Esophagus muscularis mucosa (tissue), 4 donors: ENCODE measurements at regions not wholly inside any gene's neighbourhood (a gene's known extent, or its start where the extent isn't known, plus 50 kb on each side); places are given as distances from the start of the nearest gene placed in this dataset.

ENCODE experiments used
- DNase-seq: peaks from one replicate; pipeline ENCODE4 v3.0.0-alpha.2; 2017; ENCODE audit errors: extremely low spot score
- H3K27ac ChIP-seq, 4 donors: fragments of 200-600 bp; sonication (generic); replicated peaks in 1 of 4; 1 replicate in 3 of 4; 2 replicates in 1 of 4; pipeline ENCODE4 v1.5.1; 2016 to 2019; ENCODE audit warnings: mild to moderate bottlenecking in 1 of 4
- H3K27me3 ChIP-seq, 4 donors: fragments of 200-600 bp; sonication (generic); one replicate each; pipeline versions ENCODE4 v1.5.1 to v1.6.0; 2016 to 2019
- H3K36me3 ChIP-seq, 4 donors: fragments of 200-600 bp; sonication (generic); one replicate each; pipeline ENCODE4 v1.5.1; 2016 to 2019
- H3K4me1 ChIP-seq, 4 donors: fragments of 200-600 bp; sonication (generic); one replicate each; pipeline ENCODE4 v1.5.1; 2016 to 2019
- H3K4me3 ChIP-seq, 4 donors: fragments of 200-600 bp; sonication (generic); 1 replicate in 2 of 4; 2 replicates in 2 of 4; pipeline ENCODE4 v1.5.1; 2016 to 2019; ENCODE audit warnings: mild to moderate bottlenecking in 4 of 4, moderate library complexity in 1 of 4
- H3K9me3 ChIP-seq, 4 donors: fragments of 200-600 bp; sonication (generic); 1 replicate in 3 of 4; 2 replicates in 1 of 4; pipeline ENCODE4 v1.5.1; 2016 to 2019
- CTCF ChIP-seq, 3 experiments: fragments of 200-600 bp in 2 of 3; fragments of 450-650 bp in 1 of 3; sonication (generic) in 2 of 3; IDR thresholded peaks; one replicate each; pipeline ENCODE4 v1.5.1; 2017 to 2019; ENCODE audit warnings: antibody characterized with exemption in 3 of 3, mild to moderate bottlenecking in 2 of 3, moderate library complexity in 1 of 3
- EP300 ChIP-seq: sonication (generic); formaldehyde crosslinking; IDR thresholded peaks from one replicate; pipeline ENCODE4 v1.6.1; 2017; ENCODE audit warnings: antibody characterized with exemption
- POLR2A ChIP-seq: fragments of 450-650 bp; IDR thresholded peaks from one replicate; pipeline ENCODE4 v1.6.1; 2017; ENCODE audit warnings: antibody characterized with exemption, moderate library complexity, mild to moderate bottlenecking, low read depth
- POLR2AphosphoS5 ChIP-seq, 2 donors: sonication (generic); formaldehyde crosslinking; IDR thresholded peaks; one replicate each; pipeline ENCODE4 v1.6.1; 2017; ENCODE audit warnings: antibody characterized with exemption in 2 of 2
- WGBS: methylation state at CpG from one replicate; pipeline ENCODE4 v1.1.5; 2018; 5-methylcytosine and 5-hydroxymethylcytosine counted together
- intact Hi-C: fragments of 100-400 bp; cut with DNase I; formaldehyde crosslinking; loops from one replicate; pipeline ENCODE4 v1.15.1; 2023

- DNase-seq: no peak
- Histone ChIP-seq H3K27ac (no peak overlapping the region), H3K36me3 (no peaks in the 10 kb centered on the region), H3K27me3 (no peaks in the 10 kb centered on the region), H3K4me1 (no peaks in the 10 kb centered on the region), H3K9me3 (peaks cover 0 to 32% (median 16%) of the 10 kb centered on the region in 4 donors), H3K4me3 (no peak overlapping the region)
- no peak for TF ChIP-seq CTCF (IDR thresholded peaks at IDR 0.05)
- intact Hi-C loops: no loop called here
- 93% methylated on average over 2 of the region's 2 CpGs for WGBS
Observed at GRCh38 chr2:239616729-239617128, 215.9 kb upstream of the HDAC4 start.

GRCh38 chr2:239612133-239612532 lies 211.3 kb upstream of the HDAC4 start:
- no peaks in the 10 kb centered on the region for H3K36me3 ChIP-seq
- H3K27ac ChIP-seq: no peak overlapping the region
- TF ChIP-seq POLR2AphosphoS5 (IDR thresholded peaks at IDR 0.05) (no peak), CTCF (IDR thresholded peaks at IDR 0.05) (no peak), EP300 (no peak), POLR2A (no peak)
- no peak overlapping the region for H3K4me3 ChIP-seq
- H3K9me3 ChIP-seq: peaks cover 0 to 15% (median 7%) of the 10 kb centered on the region in 4 donors
- intact Hi-C loops: no loop called here
- DNase-seq: no peak
- WGBS: 87% methylated on average over 11 of the region's 11 CpGs
- H3K4me1 ChIP-seq: no peaks in the 10 kb centered on the region
- H3K27me3 ChIP-seq: peaks cover 0 to 8% (median 0%) of the 10 kb centered on the region in 4 donors

- TF ChIP-seq POLR2AphosphoS5 (IDR thresholded peaks at IDR 0.05) (no peak), EP300 (no peak), CTCF (IDR thresholded peaks at IDR 0.05) (no peak), POLR2A (no peak)
- H3K27me3 ChIP-seq: peaks cover 0 to 8% (median 0%) of the 10 kb centered on the region in 4 donors
- DNase-seq: no peak
- H3K4me3 ChIP-seq: no peak overlapping the region
- H3K4me1 ChIP-seq: no peaks in the 10 kb centered on the region
- intact Hi-C loops: no loop called here
- H3K27ac ChIP-seq: no peak overlapping the region
- WGBS: 85% methylated on average over 9 of the region's 10 CpGs
- peaks cover 0 to 7% (median 3%) of the 10 kb centered on the region in 4 donors for H3K9me3 ChIP-seq
- H3K36me3 ChIP-seq: no peaks in the 10 kb centered on the region
Observed at GRCh38 chr2:239611222-239611795, 210.5 kb upstream of the HDAC4 start.

DNA sequence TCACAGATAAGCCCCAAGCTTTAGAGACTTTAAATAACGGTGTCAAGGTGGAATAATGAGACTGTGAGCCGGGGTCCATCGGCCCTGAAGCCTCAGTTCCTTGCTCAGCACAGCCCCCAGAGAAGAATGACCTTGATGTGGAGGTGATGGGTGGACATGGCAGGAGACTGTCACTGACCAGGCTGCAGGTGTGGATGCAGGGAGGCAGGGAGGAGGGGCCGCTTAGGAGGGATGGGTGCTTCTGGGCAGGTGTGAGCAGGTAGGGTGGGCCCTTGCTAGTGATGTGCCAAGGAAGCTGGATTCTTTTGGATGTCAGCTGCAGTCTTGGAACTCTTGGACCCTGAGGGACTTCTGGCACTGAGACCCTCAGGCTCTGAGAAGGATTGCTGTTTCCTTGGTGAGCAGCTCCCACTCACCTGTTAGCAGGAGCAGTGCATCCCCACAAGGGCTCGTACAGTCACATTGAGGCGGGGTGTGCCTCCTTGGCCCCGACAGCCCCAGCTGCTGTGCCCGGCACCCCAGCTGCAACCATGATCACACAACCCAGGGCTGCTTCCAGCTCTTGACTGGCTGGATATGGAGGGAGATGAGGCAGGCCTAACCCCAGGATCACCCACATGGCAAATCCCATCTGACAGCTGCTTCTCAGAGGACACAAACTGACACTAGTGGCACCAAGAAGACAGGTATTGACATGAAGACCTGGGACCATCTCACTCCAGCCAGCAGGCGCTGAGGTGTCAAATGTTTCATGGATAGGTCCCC lies 209.8 kb upstream of the HDAC4 start:
- peaks cover 0 to 8% (median 0%) of the 10 kb centered on the region in 4 donors for H3K27me3 ChIP-seq

More for the DNA sequence above, 209.8 kb upstream of the HDAC4 start:
- Histone ChIP-seq H3K4me3 (no peak overlapping the region), H3K36me3 (no peaks in the 10 kb centered on the region), H3K27ac (no peak overlapping the region), H3K9me3 (peaks cover 0 to 4% (median 0%) of the 10 kb centered on the region in 4 donors), H3K4me1 (no peaks in the 10 kb centered on the region)
- TF ChIP-seq POLR2A (no peak), CTCF (IDR thresholded peaks at IDR 0.05) (no peak), EP300 (no peak), POLR2AphosphoS5 (IDR thresholded peaks at IDR 0.05) (no peak)
- 92% methylated on average over 5 of the region's 9 CpGs for WGBS
- DNase-seq: no peak
- intact Hi-C loops: no loop called here
